MM.1S (cell line): ENCODE measurements at regions not wholly inside any gene's neighbourhood (a gene's known extent, or its start where the extent isn't known, plus 50 kb on each side); places are given as distances from the start of the nearest gene placed in this dataset.

ENCODE experiments used
- DNase-seq: peaks from one replicate; pipeline ENCODE4 v3.0.0-alpha.2; 2015
- H2AFZ ChIP-seq: fragments of 300-600 bp; sonication (generic); 2 replicates; pipeline ENCODE4 v1.6.0; 2016; ENCODE audit warnings: antibody characterized with exemption, low read length
- H3F3A ChIP-seq: fragments of 300-600 bp; sonication (generic); 2 replicates; pipeline ENCODE4 v1.6.1; 2016; ENCODE audit warnings: mild to moderate bottlenecking, antibody characterized with exemption, low read length, moderate library complexity, mixed read lengths; ENCODE audit not compliant: insufficient read depth
- H3K27ac ChIP-seq: fragments of 300-600 bp; sonication (generic); 2 replicates; pipeline ENCODE4 v1.5.1; 2016; ENCODE audit warnings: mild to moderate bottlenecking, low read length
- H3K27me3 ChIP-seq: fragments of 300-600 bp; sonication (generic); replicated peaks from 2 replicates; pipeline ENCODE4 v1.6.0; 2016; ENCODE audit warnings: low read length; ENCODE audit not compliant: insufficient read depth
- H3K36me3 ChIP-seq: fragments of 300-600 bp; sonication (generic); replicated peaks from 2 replicates; pipeline ENCODE4 v1.6.1; 2016; ENCODE audit warnings: mild to moderate bottlenecking, low read length, mixed read lengths; ENCODE audit not compliant: insufficient read depth
- H3K4me1 ChIP-seq: fragments of 300-600 bp; sonication (generic); 2 replicates; pipeline ENCODE4 v1.6.1; 2016; ENCODE audit warnings: low read length, mixed read lengths
- H3K4me2 ChIP-seq: fragments of 300-600 bp; sonication (generic); 2 replicates; pipeline ENCODE4 v1.6.0; 2016; ENCODE audit warnings: low read depth, low read length
- H3K4me3 ChIP-seq: fragments of 300-600 bp; sonication (generic); 2 replicates; pipeline ENCODE4 v1.5.1; 2016; ENCODE audit warnings: low read length, mixed read lengths
- H3K79me2 ChIP-seq: fragments of 300-600 bp; sonication (generic); 2 replicates; pipeline ENCODE4 v1.6.1; 2016; ENCODE audit warnings: mixed run types, low read length, mixed read lengths
- H3K9ac ChIP-seq: fragments of 300-600 bp; sonication (generic); 2 replicates; pipeline ENCODE4 v1.6.1; 2016; ENCODE audit warnings: low read length, mixed read lengths
- H3K9me2 ChIP-seq: fragments of 300-600 bp; sonication (generic); replicated peaks from 2 replicates; pipeline ENCODE4 v1.6.1; 2016; ENCODE audit warnings: mild to moderate bottlenecking, low read length, mixed read lengths; ENCODE audit not compliant: insufficient read depth
- H3K9me3 ChIP-seq: fragments of 300-600 bp; sonication (generic); replicated peaks from 2 replicates; pipeline ENCODE4 v1.6.1; 2016; ENCODE audit warnings: mild to moderate bottlenecking, low read length, mixed read lengths; ENCODE audit not compliant: insufficient read depth
- H4K20me1 ChIP-seq: fragments of 300-600 bp; sonication (generic); 2 replicates; pipeline ENCODE4 v1.6.1; 2016; ENCODE audit warnings: mild to moderate bottlenecking, low read length, moderate library complexity, mixed read lengths; ENCODE audit not compliant: insufficient read depth
- EZH2 ChIP-seq: fragments of 300-600 bp; sonication (generic); optimal IDR thresholded peaks from 2 replicates; pipeline ENCODE3; 2017; ENCODE audit warnings: low read depth, mild to moderate bottlenecking, antibody characterized with exemption, low read length, mixed read lengths
- EZH2phosphoT487 ChIP-seq: fragments of 300-600 bp; sonication (generic); IDR thresholded peaks from 2 replicates; pipeline ENCODE4 v1.6.1; 2018; ENCODE audit warnings: antibody characterized with exemption, low read length
- TF ChIP-seq, protein P1 (sequence below): fragments of 300-600 bp; sonication (generic); IDR thresholded peaks from 2 replicates; pipeline ENCODE4 v1.5.1; 2016; ENCODE audit warnings: antibody characterized with exemption, low read length, mixed read lengths

DNA sequence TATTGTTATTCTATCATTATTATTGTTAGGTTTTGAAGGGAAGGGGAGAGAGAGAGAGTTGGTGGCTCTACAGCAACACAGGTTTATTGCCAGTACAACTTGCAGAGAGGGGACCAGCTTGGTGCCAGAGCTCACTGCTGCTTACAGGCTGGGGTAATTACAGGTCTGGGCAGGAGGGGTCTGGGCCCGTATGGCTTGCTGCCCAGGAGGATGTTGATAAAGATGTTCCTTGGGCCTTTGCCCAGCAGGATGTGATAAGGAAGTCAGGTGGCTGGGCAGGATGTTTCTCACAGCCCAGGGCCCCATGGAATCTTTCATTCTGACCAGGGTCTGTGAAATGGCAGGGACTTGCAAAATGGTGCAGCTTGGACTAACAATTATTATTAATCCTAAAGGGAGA lies 64.2 kb upstream of the ZNF599 start:
- Histone ChIP-seq H3F3A (no peaks in the 10 kb centered on the region), H4K20me1 (no peaks in the 10 kb centered on the region), H3K9ac (no peak overlapping the region), H3K79me2 (no peaks in the 10 kb centered on the region), H3K36me3 (no peaks in the 10 kb centered on the region), H3K27ac (no peak overlapping the region), H3K4me3 (no peak overlapping the region), H3K27me3 (peaks cover 22% of the 10 kb centered on the region; the same call in 1 of the 2 replicates), H3K9me3 (no peaks in the 10 kb centered on the region), H3K4me1 (no peaks in the 10 kb centered on the region), H2AFZ (no peak overlapping the region), H3K4me2 (no peak overlapping the region), H3K9me2 (no peaks in the 10 kb centered on the region)
- TF ChIP-seq, protein P1, sequence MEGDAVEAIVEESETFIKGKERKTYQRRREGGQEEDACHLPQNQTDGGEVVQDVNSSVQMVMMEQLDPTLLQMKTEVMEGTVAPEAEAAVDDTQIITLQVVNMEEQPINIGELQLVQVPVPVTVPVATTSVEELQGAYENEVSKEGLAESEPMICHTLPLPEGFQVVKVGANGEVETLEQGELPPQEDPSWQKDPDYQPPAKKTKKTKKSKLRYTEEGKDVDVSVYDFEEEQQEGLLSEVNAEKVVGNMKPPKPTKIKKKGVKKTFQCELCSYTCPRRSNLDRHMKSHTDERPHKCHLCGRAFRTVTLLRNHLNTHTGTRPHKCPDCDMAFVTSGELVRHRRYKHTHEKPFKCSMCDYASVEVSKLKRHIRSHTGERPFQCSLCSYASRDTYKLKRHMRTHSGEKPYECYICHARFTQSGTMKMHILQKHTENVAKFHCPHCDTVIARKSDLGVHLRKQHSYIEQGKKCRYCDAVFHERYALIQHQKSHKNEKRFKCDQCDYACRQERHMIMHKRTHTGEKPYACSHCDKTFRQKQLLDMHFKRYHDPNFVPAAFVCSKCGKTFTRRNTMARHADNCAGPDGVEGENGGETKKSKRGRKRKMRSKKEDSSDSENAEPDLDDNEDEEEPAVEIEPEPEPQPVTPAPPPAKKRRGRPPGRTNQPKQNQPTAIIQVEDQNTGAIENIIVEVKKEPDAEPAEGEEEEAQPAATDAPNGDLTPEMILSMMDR, result no peak
- no peak for TF ChIP-seq EZH2
- no peak for TF ChIP-seq EZH2phosphoT487
- DNase-seq, result no peak

- Histone ChIP-seq H3K27ac (no peak overlapping the region), H3K9ac (no peak overlapping the region)
These were observed 62.8 kb upstream of the ZNF599 start for GRCh38 chr19:34835631-34836351.

DNA sequence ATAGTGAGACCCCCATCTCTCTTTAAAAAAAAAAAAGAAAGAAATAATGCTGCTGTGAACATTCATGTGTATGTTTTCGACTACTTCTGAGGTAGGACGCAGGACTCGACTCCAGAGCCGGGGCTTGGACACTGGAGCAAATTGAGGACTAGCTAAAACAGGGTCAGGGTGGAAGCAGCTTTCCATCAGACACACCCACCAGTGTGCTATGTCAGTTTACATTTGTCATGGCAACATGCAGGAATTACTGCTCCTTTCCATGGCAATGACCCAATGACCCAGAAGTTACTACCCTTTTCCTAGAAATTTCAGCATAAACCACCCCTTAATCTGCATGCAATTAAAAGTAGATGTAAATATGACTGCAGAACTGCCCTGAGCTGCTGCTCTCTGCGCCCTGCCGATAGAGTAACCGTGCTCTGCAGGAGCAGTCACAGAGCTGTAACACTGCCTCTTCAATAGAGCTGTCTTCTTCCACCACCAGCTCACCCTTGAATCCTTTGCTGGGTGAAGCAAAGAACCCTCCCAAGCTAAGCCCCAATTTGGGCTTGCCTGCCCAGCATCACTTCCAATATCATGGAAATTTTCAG lies 61.6 kb upstream of the ZNF599 start:
- Histone ChIP-seq H4K20me1 (no peaks in the 10 kb centered on the region), H3K9me2 (no peaks in the 10 kb centered on the region), H3K4me3 (no peak overlapping the region), H3K79me2 (no peaks in the 10 kb centered on the region), H3K4me2 (no peak overlapping the region), H3K27me3 (peaks cover 18% of the 10 kb centered on the region; the same call in 1 of the 2 replicates), H3K9me3 (no peaks in the 10 kb centered on the region), H3K27ac (no peak overlapping the region), H3K4me1 (no peaks in the 10 kb centered on the region), H3K9ac (no peak overlapping the region), H3K36me3 (no peaks in the 10 kb centered on the region), H3F3A (no peaks in the 10 kb centered on the region), H2AFZ (no peak overlapping the region)
- TF ChIP-seq, protein P1, result no peak
- TF ChIP-seq EZH2phosphoT487 (no peak), EZH2 (no peak)
- DNase-seq, result no peak

More at GRCh38 chr19:34835631-34836351, 62.8 kb upstream of the ZNF599 start:
- no peak overlapping the region for H3K4me2 ChIP-seq
- H3K79me2 ChIP-seq, result no peaks in the 10 kb centered on the region
- H3F3A ChIP-seq, result no peaks in the 10 kb centered on the region
- H3K4me3 ChIP-seq, result no peak overlapping the region
- no peaks in the 10 kb centered on the region for H3K9me2 ChIP-seq
- H2AFZ ChIP-seq, result no peak overlapping the region
- DNase-seq, result no peak
- no peaks in the 10 kb centered on the region for H3K4me1 ChIP-seq
- peaks cover 18% of the 10 kb centered on the region; the same call in 1 of the 2 replicates for H3K27me3 ChIP-seq
- H4K20me1 ChIP-seq, result no peaks in the 10 kb centered on the region
- TF ChIP-seq, protein P1, result no peak
- TF ChIP-seq EZH2phosphoT487 (no peak), EZH2 (no peak)
- no peaks in the 10 kb centered on the region for H3K36me3 ChIP-seq
- H3K9me3 ChIP-seq, result no peaks in the 10 kb centered on the region
